ENCODE measurements at regions not wholly inside any gene's neighbourhood (a gene's known extent, or its start where the extent isn't known, plus 50 kb on each side); places are given as distances from the start of the nearest gene placed in this dataset.

- DNase-seq: no peak
These were observed 180.5 kb downstream of the SHANK2 start for GRCh38 chr11:71071736-71072509.

DNA sequence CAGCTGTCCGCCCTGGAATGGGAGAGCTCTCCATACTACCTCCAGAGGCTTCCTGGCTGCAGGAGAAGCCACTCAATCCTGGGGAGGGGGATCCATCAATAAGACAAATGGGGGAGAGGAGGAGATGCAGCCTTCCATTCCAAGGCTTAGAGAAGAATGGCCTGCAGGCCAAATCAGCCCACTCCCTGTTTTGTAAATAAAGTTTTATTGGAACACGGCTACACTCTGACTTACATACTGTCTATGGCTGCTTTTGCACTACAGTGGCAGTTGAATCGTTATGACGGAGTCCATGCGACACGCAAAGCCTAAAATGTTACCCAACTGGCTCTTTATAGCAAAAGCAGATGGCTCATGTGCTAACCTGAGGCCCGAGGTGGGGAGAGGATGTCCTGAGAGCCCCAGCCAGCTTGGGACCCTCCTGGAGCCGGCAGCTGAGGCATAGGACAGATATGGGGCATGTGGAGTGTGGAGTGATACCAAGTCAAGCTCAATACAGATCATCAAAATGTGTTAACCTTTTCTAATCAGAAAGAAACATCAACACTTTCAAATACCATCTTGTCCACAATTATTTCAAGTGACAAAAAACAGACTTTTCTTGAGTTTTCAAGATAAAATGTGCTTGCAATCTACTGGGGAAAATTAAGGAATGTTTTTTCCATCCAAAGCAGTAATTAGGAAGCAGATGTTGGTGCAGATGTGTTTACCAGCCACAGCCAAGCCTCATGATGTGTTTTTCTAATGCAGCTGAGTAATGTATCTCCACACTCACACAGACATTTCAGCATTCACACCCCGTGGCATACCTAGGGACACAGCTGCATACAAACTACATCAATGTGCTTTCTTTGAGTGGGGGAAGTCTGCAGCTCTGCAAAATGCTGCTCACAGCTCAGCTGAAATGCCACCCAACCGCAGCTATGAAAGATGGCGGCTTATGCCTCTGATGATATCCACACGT, 181.6 kb downstream of the SHANK2 start:
- no peak for DNase-seq

- DNase-seq: no peak
These were observed 183.4 kb downstream of the SHANK2 start for GRCh38 chr11:71068963-71069362.

DNA sequence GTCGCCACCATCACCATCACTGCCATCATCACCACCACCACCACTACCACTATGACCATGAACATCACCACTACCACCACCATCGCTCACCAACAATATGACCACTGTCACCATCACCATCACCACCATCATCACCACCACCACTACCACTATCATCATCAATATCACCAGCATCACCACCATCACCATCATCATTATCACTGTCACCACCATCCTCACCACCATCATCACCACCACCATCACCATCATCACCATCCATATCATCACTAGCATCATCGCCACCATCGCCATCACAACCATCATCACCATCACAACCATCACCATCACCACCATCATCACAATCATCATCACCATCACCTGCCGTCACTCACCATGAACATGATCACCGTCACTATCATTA, 184.6 kb downstream of the SHANK2 start:
- no peak for DNase-seq

GRCh38 chr11:71066311-71066710, 186.1 kb downstream of the SHANK2 start:
- DNase-seq: no peak

DNA sequence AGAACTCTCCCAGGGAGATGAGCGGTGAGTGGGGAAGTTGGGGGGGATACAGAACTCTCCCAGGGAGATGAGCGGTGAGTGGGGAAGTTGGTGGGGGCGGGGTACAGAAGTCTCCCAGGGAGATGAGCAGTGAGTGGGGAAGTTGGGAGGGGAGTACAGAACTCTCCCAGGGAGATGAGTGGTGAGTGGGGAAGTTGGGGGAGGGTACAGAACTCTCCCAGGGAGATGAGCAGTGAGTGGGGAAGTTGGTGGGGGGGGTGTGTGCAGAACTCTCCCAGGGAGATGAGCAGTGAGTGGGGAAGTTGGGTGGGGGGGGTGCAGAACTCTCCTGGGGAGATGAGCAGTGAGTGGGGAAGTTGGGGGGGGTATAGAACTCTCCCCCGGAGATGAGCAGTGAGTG, 186.5 kb downstream of the SHANK2 start:
- DNase-seq: no peak

GRCh38 chr11:71064702-71065515, 187.5 kb downstream of the SHANK2 start:
- no peak for DNase-seq

DNA sequence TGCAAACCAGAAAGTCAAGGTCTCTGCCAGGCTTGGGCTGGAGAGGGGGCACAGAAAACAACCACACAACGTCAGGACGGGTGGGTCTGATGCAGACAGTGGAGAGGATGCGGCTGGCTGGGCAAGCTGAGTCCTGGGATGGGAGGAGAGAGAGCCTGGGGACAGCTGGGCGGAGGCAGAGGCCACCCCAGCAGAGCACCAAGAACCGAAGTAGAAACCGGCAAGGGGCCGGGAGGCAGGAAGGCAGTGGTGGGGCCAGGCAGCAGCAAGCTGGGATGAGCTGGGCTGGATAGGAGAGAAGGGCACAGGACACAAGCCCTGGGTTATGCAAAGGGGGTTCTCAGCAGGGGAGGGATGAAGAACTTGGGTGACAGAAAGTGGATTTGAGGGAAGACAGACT, 188.2 kb downstream of the SHANK2 start:
- DNase-seq: no peak

GRCh38 chr11:71063129-71063528, 189.2 kb downstream of the SHANK2 start:
- DNase-seq: no peak

GRCh38 chr11:71062199-71062598, 190.2 kb downstream of the SHANK2 start:
- DNase-seq: no peak

GRCh38 chr11:71060391-71060791, 192.0 kb downstream of the SHANK2 start:
- no peak for DNase-seq

DNA sequence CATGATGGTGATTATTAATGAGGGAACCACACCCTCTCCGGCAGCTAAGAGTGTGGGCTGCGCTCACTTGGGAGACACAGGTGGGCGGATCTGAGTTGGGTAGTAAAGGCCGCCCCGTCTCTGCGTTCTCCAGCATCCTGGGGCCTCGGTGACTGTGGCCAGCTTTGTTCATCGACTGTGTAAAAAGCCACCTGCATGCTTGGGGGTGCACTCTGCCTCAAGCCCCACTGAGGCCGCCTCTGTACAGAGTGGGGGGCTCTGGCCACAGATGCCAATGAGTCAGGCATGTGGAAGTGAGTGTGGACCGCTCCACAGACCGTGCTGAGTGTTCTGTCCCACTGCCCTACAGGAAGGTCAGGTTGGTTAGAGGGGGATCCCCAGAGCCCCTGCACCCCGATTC, 192.7 kb downstream of the SHANK2 start:
- no peak for DNase-seq

DNA sequence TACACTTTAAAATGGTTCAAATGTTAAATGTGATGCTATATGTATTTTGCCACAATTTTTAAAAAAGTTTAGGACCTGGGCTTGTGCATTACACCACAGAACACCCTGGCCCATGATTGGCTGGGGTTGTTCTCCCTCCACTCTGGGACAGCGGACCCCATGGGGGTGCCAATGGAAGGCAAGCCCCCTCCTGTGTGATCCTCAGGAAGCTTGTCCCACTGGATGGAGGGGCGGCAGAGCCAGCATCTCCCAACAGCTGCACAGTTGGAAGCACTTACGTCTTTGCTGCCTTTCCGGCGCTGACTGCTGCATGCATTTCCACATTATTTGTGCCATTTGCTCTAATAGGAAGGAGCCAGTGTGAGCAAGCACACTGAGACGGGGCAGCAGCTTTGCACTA, 196.5 kb downstream of the SHANK2 start:
- DNase-seq: no peak
